ENCODE measurements at regions not wholly inside any gene's neighbourhood (a gene's known extent, or its start where the extent isn't known, plus 50 kb on each side); places are given as distances from the start of the nearest gene placed in this dataset.

- TF ChIP-seq FOXM1 (IDR thresholded peaks at IDR 0.05; ENCODE audit: borderline replicate concordance), result no peak
- TF ChIP-seq SP1 (IDR thresholded peaks at IDR 0.05), result no peak
- no peak for TF ChIP-seq NFRKB (IDR thresholded peaks at IDR 0.05)
- TF ChIP-seq ZNF384 (IDR thresholded peaks at IDR 0.05), result no peak
- TF ChIP-seq LEF1 (IDR thresholded peaks at IDR 0.05; ENCODE audit: borderline replicate concordance), result no peak
- no peak for TF ChIP-seq HDGF (IDR thresholded peaks at IDR 0.05; ENCODE audit: borderline replicate concordance)
Observed at GRCh38 chr1:219824338-219824737, 104.0 kb downstream of the SLC30A10 start.

Measured in HEK293T (cell line).